HG02885 (cell line): ENCODE measurements at regions not wholly inside any gene's neighbourhood (a gene's known extent, or its start where the extent isn't known, plus 50 kb on each side); places are given as distances from the start of the nearest gene placed in this dataset.

Experiments used
- ATAC-seq: cut with Tn5 transposase; IDR thresholded peaks from one replicate; pipeline ENCODE4 v1.9.1; 2021; ENCODE audit warnings: mild to moderate bottlenecking; ENCODE audit not compliant: unreplicated experiment, poor library complexity

- ATAC-seq, result no peak
Observed at GRCh38 chr6:5946701-5947100, 60.0 kb downstream of the NRN1 start.

- ATAC-seq, result no peak
Observed at GRCh38 chr6:5946181-5946580, 60.5 kb downstream of the NRN1 start.

- no peak for ATAC-seq
Observed at GRCh38 chr6:5943591-5943990, 63.1 kb downstream of the NRN1 start.

GRCh38 chr6:5942591-5942990 is 64.1 kb downstream of the NRN1 start:
- no peak for ATAC-seq

GRCh38 chr6:5941188-5941587 is 65.5 kb downstream of the NRN1 start:
- no peak for ATAC-seq

- no peak for ATAC-seq
Observed at GRCh38 chr6:5938934-5939333, 67.8 kb downstream of the NRN1 start.

GRCh38 chr6:5937936-5938706 is 68.6 kb downstream of the NRN1 start:
- no peak for ATAC-seq

GRCh38 chr6:5937169-5937909 is 69.4 kb downstream of the NRN1 start:
- ATAC-seq, result no peak

GRCh38 chr6:5936631-5937030 is 70.1 kb downstream of the NRN1 start:
- no peak for ATAC-seq

- ATAC-seq, result no peak
Observed at GRCh38 chr6:5936140-5936539, 70.6 kb downstream of the NRN1 start.

GRCh38 chr6:5930968-5931367 is 75.8 kb downstream of the NRN1 start:
- ATAC-seq, result no peak

GRCh38 chr6:5930143-5930770 is 76.5 kb downstream of the NRN1 start:
- ATAC-seq, result no peak

- no peak for ATAC-seq
Observed at GRCh38 chr6:5923840-5924239, 82.9 kb downstream of the NRN1 start.

- no peak for ATAC-seq
Observed at GRCh38 chr6:5922230-5922629, 84.5 kb downstream of the NRN1 start.

GRCh38 chr6:5909721-5910120 is 97.0 kb downstream of the NRN1 start:
- no peak for ATAC-seq

GRCh38 chr6:5906842-5907241 is 99.9 kb downstream of the NRN1 start:
- no peak for ATAC-seq

GRCh38 chr6:5906340-5906670 is 100.4 kb downstream of the NRN1 start:
- ATAC-seq, result no peak

- no peak for ATAC-seq
Observed at GRCh38 chr6:5905431-5906339, 101.0 kb downstream of the NRN1 start.

GRCh38 chr6:5904532-5904931 is 102.2 kb downstream of the NRN1 start:
- ATAC-seq, result no peak

- ATAC-seq, result no peak
Observed at GRCh38 chr6:5899216-5900045, 107.3 kb downstream of the NRN1 start.
